Liver (tissue), 7 donors: ENCODE measurements at regions not wholly inside any gene's neighbourhood (a gene's known extent, or its start where the extent isn't known, plus 50 kb on each side); places are given as distances from the start of the nearest gene placed in this dataset.
"Not testable (repeated sequence)": the region's sequence is repeated elsewhere in the genome, so short reads cannot be mapped to it uniquely, and the experiment has no call there.

Experiments used
- DNase-seq: peaks from one replicate; pipeline ENCODE4 v3.0.0-alpha.2; 2017; ENCODE audit warnings: low spot score
- H3K27ac ChIP-seq, 2 donors: one replicate each; pipeline ENCODE4 v1.7.0; 2013; ENCODE audit warnings: inconsistent platforms in 2 of 2, low read length in 2 of 2, control low read depth in 1 of 2, low read depth in 1 of 2, mild to moderate bottlenecking in 1 of 2
- H3K27me3 ChIP-seq, 4 donors: one replicate each; pipeline versions ENCODE4 v1.6.1 to v1.7.0; 2013; ENCODE audit warnings: low read length in 3 of 4, inconsistent platforms in 1 of 4, mild to moderate bottlenecking in 1 of 4, moderate library complexity in 1 of 4; ENCODE audit not compliant: control insufficient read depth in 4 of 4, insufficient read depth in 4 of 4
- H3K36me3 ChIP-seq, 4 donors: one replicate each; pipeline versions ENCODE4 v1.6.1 to v1.7.0; 2013; ENCODE audit warnings: low read length in 3 of 4, mild to moderate bottlenecking in 3 of 4, low read depth in 1 of 4, moderate library complexity in 1 of 4; ENCODE audit not compliant: control insufficient read depth in 4 of 4, insufficient read depth in 3 of 4
- H3K4me1 ChIP-seq, 4 donors: one replicate each; pipeline versions ENCODE4 v1.6.1 to v1.7.0; 2013; ENCODE audit warnings: low read length in 3 of 4, mild to moderate bottlenecking in 3 of 4, moderate library complexity in 1 of 4; ENCODE audit not compliant: control insufficient read depth in 4 of 4, insufficient read depth in 4 of 4
- H3K4me3 ChIP-seq, 3 donors: one replicate each; pipeline versions ENCODE4 v1.6.1 to v1.7.0; 2013; ENCODE audit warnings: low read length in 3 of 3, control low read depth in 1 of 3, low read depth in 1 of 3, mild to moderate bottlenecking in 1 of 3
- H3K9ac ChIP-seq, 2 donors: one replicate each; pipeline ENCODE4 v1.7.0; 2013; ENCODE audit warnings: low read length in 2 of 2, mild to moderate bottlenecking in 2 of 2, moderate library complexity in 2 of 2, control low read depth in 1 of 2, low read depth in 1 of 2
- H3K9me3 ChIP-seq, 4 donors: one replicate each; pipeline versions ENCODE4 v1.6.1 to v1.7.0; 2013; ENCODE audit warnings: low read length in 3 of 4; ENCODE audit not compliant: control insufficient read depth in 4 of 4
- EGR1 ChIP-seq, 2 donors: IDR thresholded peaks; 2 replicates each; pipeline ENCODE4 v1.6.1; 2016 to 2018; ENCODE audit warnings: antibody characterized with exemption in 2 of 2, low read depth in 2 of 2
- FOXA1 ChIP-seq: IDR thresholded peaks from 2 replicates; pipeline ENCODE4 v1.6.1; 2016; ENCODE audit warnings: antibody characterized with exemption
- HNF4A ChIP-seq, 2 donors: conservative IDR thresholded peaks; 2 replicates each; pipeline ENCODE4 v1.6.1; 2016; ENCODE audit warnings: antibody characterized with exemption in 2 of 2, mild to moderate bottlenecking in 2 of 2
- HNF4G ChIP-seq: IDR thresholded peaks from 2 replicates; pipeline ENCODE4 v1.6.1; 2016; ENCODE audit warnings: antibody characterized with exemption
- JUND ChIP-seq, 2 donors: IDR thresholded peaks; 2 replicates each; pipeline ENCODE4 v1.6.1; 2016; ENCODE audit warnings: antibody characterized with exemption in 2 of 2
- NR2F2 ChIP-seq: IDR thresholded peaks from 2 replicates; pipeline ENCODE4 v1.6.1; 2016; ENCODE audit warnings: antibody characterized with exemption
- RAD21 ChIP-seq, 2 donors: IDR thresholded peaks; 2 replicates each; pipeline ENCODE4 v1.6.1; 2016; ENCODE audit warnings: antibody characterized with exemption in 2 of 2, mild to moderate bottlenecking in 2 of 2
- RXRA ChIP-seq, 2 donors: IDR thresholded peaks; 2 replicates each; pipeline ENCODE4 v1.6.1; 2017 to 2018; ENCODE audit warnings: antibody characterized with exemption in 2 of 2, mild to moderate bottlenecking in 1 of 2
- SP1 ChIP-seq: IDR thresholded peaks from 2 replicates; pipeline ENCODE4 v1.6.1; 2018; ENCODE audit warnings: antibody characterized with exemption, mild to moderate bottlenecking
- YY1 ChIP-seq: IDR thresholded peaks from 2 replicates; pipeline ENCODE4 v1.6.1; 2016; ENCODE audit warnings: antibody characterized with exemption, mild to moderate bottlenecking
- ZBTB33 ChIP-seq: IDR thresholded peaks from 2 replicates; pipeline ENCODE4 v1.6.1; 2016; ENCODE audit warnings: antibody characterized with exemption
- WGBS: extraction: QIAGEN DNeasy Blood & Tissue Kit; methylation state at CpG from one replicate; pipeline ENCODE4 v1.1.7; 2013; 5-methylcytosine and 5-hydroxymethylcytosine counted together
- TF ChIP-seq, protein P1 (sequence below): IDR thresholded peaks from 2 replicates; pipeline ENCODE4 v1.6.1; 2016; ENCODE audit warnings: antibody characterized with exemption, mild to moderate bottlenecking
- TF ChIP-seq, protein P2 (sequence below): IDR thresholded peaks from 2 replicates; pipeline ENCODE4 v1.6.1; 2016; ENCODE audit warnings: antibody characterized with exemption
- donor health status: healthy.
- donor health status: healthy.
- donor health status: healthy.
- donor health status: healthy.

- TF ChIP-seq, protein P1, sequence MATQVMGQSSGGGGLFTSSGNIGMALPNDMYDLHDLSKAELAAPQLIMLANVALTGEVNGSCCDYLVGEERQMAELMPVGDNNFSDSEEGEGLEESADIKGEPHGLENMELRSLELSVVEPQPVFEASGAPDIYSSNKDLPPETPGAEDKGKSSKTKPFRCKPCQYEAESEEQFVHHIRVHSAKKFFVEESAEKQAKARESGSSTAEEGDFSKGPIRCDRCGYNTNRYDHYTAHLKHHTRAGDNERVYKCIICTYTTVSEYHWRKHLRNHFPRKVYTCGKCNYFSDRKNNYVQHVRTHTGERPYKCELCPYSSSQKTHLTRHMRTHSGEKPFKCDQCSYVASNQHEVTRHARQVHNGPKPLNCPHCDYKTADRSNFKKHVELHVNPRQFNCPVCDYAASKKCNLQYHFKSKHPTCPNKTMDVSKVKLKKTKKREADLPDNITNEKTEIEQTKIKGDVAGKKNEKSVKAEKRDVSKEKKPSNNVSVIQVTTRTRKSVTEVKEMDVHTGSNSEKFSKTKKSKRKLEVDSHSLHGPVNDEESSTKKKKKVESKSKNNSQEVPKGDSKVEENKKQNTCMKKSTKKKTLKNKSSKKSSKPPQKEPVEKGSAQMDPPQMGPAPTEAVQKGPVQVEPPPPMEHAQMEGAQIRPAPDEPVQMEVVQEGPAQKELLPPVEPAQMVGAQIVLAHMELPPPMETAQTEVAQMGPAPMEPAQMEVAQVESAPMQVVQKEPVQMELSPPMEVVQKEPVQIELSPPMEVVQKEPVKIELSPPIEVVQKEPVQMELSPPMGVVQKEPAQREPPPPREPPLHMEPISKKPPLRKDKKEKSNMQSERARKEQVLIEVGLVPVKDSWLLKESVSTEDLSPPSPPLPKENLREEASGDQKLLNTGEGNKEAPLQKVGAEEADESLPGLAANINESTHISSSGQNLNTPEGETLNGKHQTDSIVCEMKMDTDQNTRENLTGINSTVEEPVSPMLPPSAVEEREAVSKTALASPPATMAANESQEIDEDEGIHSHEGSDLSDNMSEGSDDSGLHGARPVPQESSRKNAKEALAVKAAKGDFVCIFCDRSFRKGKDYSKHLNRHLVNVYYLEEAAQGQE: no peak
- TF ChIP-seq RXRA (IDR thresholded peaks at IDR 0.05) (no peak), RAD21 (IDR thresholded peaks at IDR 0.05) (no peak), HNF4A (conservative IDR thresholded peaks at IDR 0.05) (no peak), FOXA1 (no peak)
Measured at GRCh38 chr22:49683032-49683431, 144.6 kb downstream of the BRD1 start (continued).

DNA sequence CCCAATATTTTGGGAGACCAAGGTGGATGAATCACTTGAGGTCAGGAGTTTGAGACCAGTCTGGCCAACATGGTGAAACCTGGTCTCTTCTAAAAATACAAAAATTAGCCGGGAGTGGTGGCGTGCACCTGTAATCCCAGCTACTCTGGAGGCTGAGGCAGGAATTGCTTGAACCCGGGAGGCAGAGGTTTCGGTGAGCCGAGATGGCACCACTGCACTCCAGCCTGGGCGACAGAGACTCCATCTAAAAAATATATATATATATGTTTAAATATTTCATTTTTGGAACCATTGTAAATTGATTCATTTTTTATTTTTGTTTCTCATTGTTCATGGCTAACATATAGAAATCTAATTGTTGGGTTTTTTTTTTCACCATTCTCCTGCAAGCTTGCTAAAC, 146.9 kb downstream of the BRD1 start:
- not testable (repeated sequence) for H3K27ac ChIP-seq, H3K9me3 ChIP-seq, H3K36me3 ChIP-seq, H3K27me3 ChIP-seq, DNase-seq, H3K4me3 ChIP-seq, H3K4me1 ChIP-seq, H3K9ac ChIP-seq
- WGBS: 91% methylated on average over 6 of the region's 6 CpGs

- H3K36me3 ChIP-seq: no peaks in the 10 kb centered on the region
- TF ChIP-seq YY1 (no peak), RAD21 (IDR thresholded peaks at IDR 0.05) (no peak), EGR1 (IDR thresholded peaks at IDR 0.05; ENCODE audit: low read depth in 2 of 2) (no peak), HNF4A (conservative IDR thresholded peaks at IDR 0.05) (no peak), JUND (IDR thresholded peaks at IDR 0.05) (no peak), SP1 (no peak), FOXA1 (no peak), NR2F2 (no peak), ZBTB33 (no peak), HNF4G (no peak)
- TF ChIP-seq, protein P1: no peak
- TF ChIP-seq, protein P2, sequence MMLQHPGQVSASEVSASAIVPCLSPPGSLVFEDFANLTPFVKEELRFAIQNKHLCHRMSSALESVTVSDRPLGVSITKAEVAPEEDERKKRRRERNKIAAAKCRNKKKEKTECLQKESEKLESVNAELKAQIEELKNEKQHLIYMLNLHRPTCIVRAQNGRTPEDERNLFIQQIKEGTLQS: no peak
- no peak for DNase-seq
- 69% methylated on average over 10 of the region's 10 CpGs for WGBS
- no peak overlapping the region for H3K9ac ChIP-seq
- H3K27me3 ChIP-seq: no peaks in the 10 kb centered on the region
- no peak overlapping the region for H3K4me3 ChIP-seq
- no peaks in the 10 kb centered on the region for H3K4me1 ChIP-seq
- H3K27ac ChIP-seq: no peak overlapping the region
- H3K9me3 ChIP-seq: no peaks in the 10 kb centered on the region
Measured at GRCh38 chr22:49678842-49679170, 148.9 kb downstream of the BRD1 start.
